PFSK-1 (cell line): ENCODE measurements at regions not wholly inside any gene's neighbourhood (a gene's known extent, or its start where the extent isn't known, plus 50 kb on each side); places are given as distances from the start of the nearest gene placed in this dataset.

Experiments used
- POLR2AphosphoS5 ChIP-seq: IDR thresholded peaks from 2 replicates; pipeline ENCODE4 v1.6.1; 2012; ENCODE audit warnings: low read depth, mild to moderate bottlenecking, control low read depth, low read length, moderate library complexity
- REST ChIP-seq, 2 experiments: IDR thresholded peaks; 2 replicates each; pipeline versions ENCODE4 v1.6.1 to v1.8.0; 2011 to 2012; ENCODE audit warnings: low read depth in 2 of 2, low read length in 2 of 2, control low read depth in 1 of 2, inconsistent platforms in 1 of 2, mild to moderate bottlenecking in 1 of 2, moderate library complexity in 1 of 2; ENCODE audit not compliant: insufficient read depth in 1 of 2
- SIN3A ChIP-seq: IDR thresholded peaks from 2 replicates; pipeline ENCODE4 v1.6.1; 2012; ENCODE audit warnings: mild to moderate bottlenecking, low read length, moderate library complexity, borderline replicate concordance; ENCODE audit not compliant: insufficient read depth
- TAF1 ChIP-seq: IDR thresholded peaks from 2 replicates; pipeline ENCODE4 v1.6.1; 2012; ENCODE audit warnings: low read length, control low read depth, borderline replicate concordance; ENCODE audit not compliant: insufficient read depth

GRCh38 chr4:181819946-181820345 is 423.3 kb upstream of the TENM3 start:
- no peak for TF ChIP-seq REST (IDR thresholded peaks at IDR 0.05; ENCODE audit: insufficient read depth in 1 of 2, low read depth in 2 of 2, low read length in 2 of 2)
- no peak for TF ChIP-seq POLR2AphosphoS5
- TF ChIP-seq TAF1: no peak
- TF ChIP-seq SIN3A: no peak
